GM18873 (cell line): ENCODE measurements at regions not wholly inside any gene's neighbourhood (a gene's known extent, or its start where the extent isn't known, plus 50 kb on each side); places are given as distances from the start of the nearest gene placed in this dataset.
"Not testable (repeated sequence)": the region's sequence is repeated elsewhere in the genome, so short reads cannot be mapped to it uniquely, and the experiment has no call there.

Experiments
- ATAC-seq: cut with Tn5 transposase; IDR thresholded peaks from one replicate; pipeline ENCODE4 v1.9.1; 2021; ENCODE audit warnings: mild to moderate bottlenecking, moderate library complexity, moderate number of reproducible peaks; ENCODE audit not compliant: unreplicated experiment, low FRiP score

GRCh38 chr4:114034189-114034588, 54.7 kb upstream of the ARSJ start:
- no peak for ATAC-seq

- no peak for ATAC-seq
Measured at GRCh38 chr4:114036426-114036825, 57.0 kb upstream of the ARSJ start.

GRCh38 chr4:114036864-114037263, 57.4 kb upstream of the ARSJ start:
- no peak for ATAC-seq

GRCh38 chr4:114037988-114038387, 58.5 kb upstream of the ARSJ start:
- ATAC-seq: no peak

GRCh38 chr4:114038762-114039387, 59.4 kb upstream of the ARSJ start:
- ATAC-seq: no peak

- peak; percentile 87 for ATAC-seq
Measured at GRCh38 chr4:114040319-114041116, 61.1 kb upstream of the ARSJ start.

GRCh38 chr4:114041117-114041475, 61.6 kb upstream of the ARSJ start:
- no peak for ATAC-seq

- no peak for ATAC-seq
Measured at GRCh38 chr4:114043116-114043515, 63.7 kb upstream of the ARSJ start.

GRCh38 chr4:114044351-114044750, 64.9 kb upstream of the ARSJ start:
- not testable (repeated sequence) for ATAC-seq

- ATAC-seq: no peak
Measured at GRCh38 chr4:114046331-114046730, 66.9 kb upstream of the ARSJ start.

GRCh38 chr4:114048154-114048553, 68.7 kb upstream of the ARSJ start:
- not testable (repeated sequence) for ATAC-seq

GRCh38 chr4:114052227-114052626, 72.8 kb upstream of the ARSJ start:
- ATAC-seq: no peak

GRCh38 chr4:114056599-114056998, 77.2 kb upstream of the ARSJ start:
- ATAC-seq: no peak

GRCh38 chr4:114057746-114058145, 78.3 kb upstream of the ARSJ start:
- ATAC-seq: no peak

GRCh38 chr4:114062499-114062898, 83.1 kb upstream of the ARSJ start:
- ATAC-seq: no peak

- no peak for ATAC-seq
Measured at GRCh38 chr4:114072781-114073180, 93.3 kb upstream of the ARSJ start.

GRCh38 chr4:114076899-114077570, 97.6 kb upstream of the ARSJ start:
- no peak for ATAC-seq

- no peak for ATAC-seq
Measured at GRCh38 chr4:114077610-114078009, 98.2 kb upstream of the ARSJ start.

GRCh38 chr4:114078636-114079035, 99.2 kb upstream of the ARSJ start:
- ATAC-seq: no peak

GRCh38 chr4:114081783-114082182, 102.3 kb upstream of the ARSJ start:
- ATAC-seq: no peak

GRCh38 chr4:114082348-114082747, 102.9 kb upstream of the ARSJ start:
- no peak for ATAC-seq
